ENCODE measurements at regions not wholly inside any gene's neighbourhood (a gene's known extent, or its start where the extent isn't known, plus 50 kb on each side); places are given as distances from the start of the nearest gene placed in this dataset.

GRCh38 chr5:89042746-89043145 is 159.8 kb upstream of the MEF2C start:
- no peak overlapping the region for H3K4me3 ChIP-seq (ENCODE audit: low read length in 3 of 3)
- H3K4me1 ChIP-seq (ENCODE audit: control insufficient read depth in 2 of 3, insufficient read depth in 2 of 3, low read depth in 1 of 3, low read length in 3 of 3), result no peaks in the 10 kb centered on the region
- no peak for FAIRE-seq
- no peak for TF ChIP-seq CTCF (IDR thresholded peaks at IDR 0.05; ENCODE audit: borderline replicate concordance, extremely low read depth, insufficient read depth)
- no peak for DNase-seq
- intact Hi-C loops (cut with DNase I), result no loop called here
- no peaks in the 10 kb centered on the region for H3K9me3 ChIP-seq (ENCODE audit: control insufficient read depth in 2 of 3, insufficient read depth in 1 of 3, low read length in 3 of 3)
- no peak overlapping the region for H3K9ac ChIP-seq (ENCODE audit: low read length in 3 of 3)
- no peaks in the 10 kb centered on the region for H3K27me3 ChIP-seq (ENCODE audit: control insufficient read depth, insufficient read depth, low read length)
- H3K27ac ChIP-seq (ENCODE audit: low read depth in 2 of 2, low read length in 2 of 2), result no peak overlapping the region
- no peaks in the 10 kb centered on the region for H3K36me3 ChIP-seq (ENCODE audit: control insufficient read depth in 2 of 3, insufficient read depth in 3 of 3, low read length in 3 of 3)

DNA sequence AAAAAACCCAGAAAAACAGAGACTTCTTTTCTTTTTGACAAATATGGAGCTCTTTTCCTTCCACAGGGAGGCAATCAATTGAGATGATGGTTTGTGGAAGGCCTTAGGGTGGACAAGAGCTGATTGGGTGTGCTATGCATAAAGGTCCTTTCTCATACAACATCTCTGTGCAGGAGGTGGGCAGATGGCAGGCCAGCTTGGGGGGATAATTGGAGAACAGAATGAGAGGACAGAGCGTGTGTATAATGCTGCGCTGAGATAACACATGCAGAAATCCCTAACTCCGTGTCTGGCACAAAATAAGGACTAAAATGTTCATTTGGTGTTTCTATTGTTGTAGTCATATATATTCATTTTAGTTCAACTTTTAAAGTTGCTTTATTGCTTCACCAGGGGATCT is 159.0 kb upstream of the MEF2C start:
- TF ChIP-seq CTCF (IDR thresholded peaks at IDR 0.05; ENCODE audit: borderline replicate concordance, extremely low read depth, insufficient read depth), result no peak
- intact Hi-C loops (cut with DNase I), result no loop called here
- DNase-seq, result no peak
- H3K27me3 ChIP-seq (ENCODE audit: control insufficient read depth, insufficient read depth, low read length), result no peaks in the 10 kb centered on the region
- no peaks in the 10 kb centered on the region for H3K9me3 ChIP-seq (ENCODE audit: control insufficient read depth in 2 of 3, insufficient read depth in 1 of 3, low read length in 3 of 3)
- no peak overlapping the region for H3K4me3 ChIP-seq (ENCODE audit: low read length in 3 of 3)
- no peak overlapping the region for H3K9ac ChIP-seq (ENCODE audit: low read length in 3 of 3)
- FAIRE-seq, result no peak
- H3K27ac ChIP-seq (ENCODE audit: low read depth in 2 of 2, low read length in 2 of 2), result no peak overlapping the region
- H3K36me3 ChIP-seq (ENCODE audit: control insufficient read depth in 2 of 3, insufficient read depth in 3 of 3, low read length in 3 of 3), result no peaks in the 10 kb centered on the region
- H3K4me1 ChIP-seq (ENCODE audit: control insufficient read depth in 2 of 3, insufficient read depth in 2 of 3, low read depth in 1 of 3, low read length in 3 of 3), result no peaks in the 10 kb centered on the region

- DNase-seq, result peak in 2 of 5 donors; percentile 19 to 35
- H3K4me1 ChIP-seq (ENCODE audit: control insufficient read depth in 2 of 3, insufficient read depth in 2 of 3, low read depth in 1 of 3, low read length in 3 of 3), result no peaks in the 10 kb centered on the region
- no peak for FAIRE-seq
These were observed 158.3 kb upstream of the MEF2C start for GRCh38 chr5:89041249-89041779.

More at GRCh38 chr5:89041249-89041779, 158.3 kb upstream of the MEF2C start:
- TF ChIP-seq CTCF (IDR thresholded peaks at IDR 0.05; ENCODE audit: borderline replicate concordance, extremely low read depth, insufficient read depth), result no peak
- no peaks in the 10 kb centered on the region for H3K9me3 ChIP-seq (ENCODE audit: control insufficient read depth in 2 of 3, insufficient read depth in 1 of 3, low read length in 3 of 3)
- intact Hi-C loops (cut with DNase I), result no loop called here
- no peak overlapping the region for H3K4me3 ChIP-seq (ENCODE audit: low read length in 3 of 3)
- H3K27me3 ChIP-seq (ENCODE audit: control insufficient read depth, insufficient read depth, low read length), result no peaks in the 10 kb centered on the region
- H3K9ac ChIP-seq (ENCODE audit: low read length in 3 of 3), result no peak overlapping the region
- no peak overlapping the region for H3K27ac ChIP-seq (ENCODE audit: low read depth in 2 of 2, low read length in 2 of 2)
- no peaks in the 10 kb centered on the region for H3K36me3 ChIP-seq (ENCODE audit: control insufficient read depth in 2 of 3, insufficient read depth in 3 of 3, low read length in 3 of 3)
